ENCODE measurements at regions not wholly inside any gene's neighbourhood (a gene's known extent, or its start where the extent isn't known, plus 50 kb on each side); places are given as distances from the start of the nearest gene placed in this dataset.
"Not testable (repeated sequence)": the region's sequence is repeated elsewhere in the genome, so short reads cannot be mapped to it uniquely, and the experiment has no call there.

DNA sequence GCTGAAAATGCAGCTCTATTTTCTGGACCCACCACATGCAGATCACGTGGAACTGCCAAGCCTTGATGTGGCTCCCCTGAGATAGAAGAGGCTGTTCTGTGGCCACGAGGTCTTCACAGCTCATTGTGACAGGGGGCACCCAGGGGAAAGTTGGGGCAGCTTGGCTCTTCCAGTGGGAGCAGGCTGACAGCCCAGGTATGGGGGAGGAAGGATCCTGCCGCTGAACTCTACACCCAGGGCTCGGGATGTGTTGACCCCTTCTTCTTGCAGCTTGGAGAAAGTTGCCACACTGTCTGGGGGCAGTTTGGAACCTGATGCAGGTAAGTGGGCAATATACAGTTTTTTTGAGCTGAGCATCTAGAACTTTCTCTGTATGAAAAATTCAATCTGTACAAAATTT, 133.6 kb upstream of the PITX1 start:
- H3K4me3 ChIP-seq (ENCODE audit: low read depth, low read length) = no peak overlapping the region
- no peak for DNase-seq (ENCODE audit: low read depth)

DNA sequence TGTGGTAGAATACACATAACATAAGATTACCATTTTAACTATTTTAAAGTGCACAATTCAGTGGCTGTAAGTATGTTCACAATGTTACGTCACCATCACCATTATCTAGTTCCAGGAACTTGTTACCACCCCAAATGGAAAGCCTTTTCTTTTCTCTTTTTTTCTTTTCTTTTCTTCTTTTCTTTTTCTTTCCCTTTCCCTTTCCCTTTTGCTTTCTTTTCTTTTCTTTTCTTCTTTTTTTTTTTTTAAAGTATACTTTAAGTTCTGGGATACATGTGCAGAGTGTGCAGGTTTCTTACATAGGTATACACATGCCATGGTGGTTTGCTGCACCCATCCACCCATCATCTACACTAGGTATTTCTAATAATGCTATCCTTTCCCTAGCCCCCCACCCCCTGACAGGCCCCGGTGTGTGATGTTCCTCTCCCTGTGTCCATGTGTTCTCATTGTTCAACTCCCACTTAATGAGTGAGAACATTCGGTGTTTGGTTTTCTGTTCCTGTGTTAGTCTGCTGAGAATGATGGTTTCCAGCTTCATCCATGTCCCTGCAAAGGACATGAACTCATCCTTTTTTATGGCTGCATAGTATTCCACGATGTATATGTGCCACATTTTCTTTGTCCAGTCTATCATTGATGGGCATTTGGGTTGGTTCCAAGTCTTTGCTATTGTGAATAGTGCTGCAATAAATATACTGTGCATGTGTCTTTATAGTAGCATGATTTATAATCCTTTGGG, 131.0 kb upstream of the PITX1 start:
- DNase-seq (ENCODE audit: low read depth); H3K4me3 ChIP-seq (ENCODE audit: low read depth, low read length): not testable (repeated sequence)

DNA sequence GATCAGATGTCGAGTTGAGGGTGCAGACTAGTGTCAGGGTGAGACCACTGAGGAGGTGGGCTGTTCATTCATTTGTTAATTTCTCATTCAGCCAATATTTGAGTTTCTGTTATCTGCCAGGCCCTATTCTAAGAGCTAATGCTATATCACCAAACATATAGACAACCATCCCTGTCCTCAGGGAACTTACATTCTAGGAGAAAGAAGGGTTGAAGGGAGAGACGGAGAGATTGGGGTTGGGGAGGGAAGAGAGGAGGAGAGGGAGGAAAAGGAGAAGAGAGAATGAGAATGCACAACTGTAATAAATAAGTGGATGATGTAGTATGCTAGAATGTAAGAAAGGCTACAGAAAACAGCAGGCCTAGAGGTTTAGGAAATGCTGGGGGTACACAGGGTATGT, 129.9 kb upstream of the PITX1 start:
- no peak overlapping the region for H3K4me3 ChIP-seq (ENCODE audit: low read depth, low read length)
- no peak for DNase-seq (ENCODE audit: low read depth)

DNA sequence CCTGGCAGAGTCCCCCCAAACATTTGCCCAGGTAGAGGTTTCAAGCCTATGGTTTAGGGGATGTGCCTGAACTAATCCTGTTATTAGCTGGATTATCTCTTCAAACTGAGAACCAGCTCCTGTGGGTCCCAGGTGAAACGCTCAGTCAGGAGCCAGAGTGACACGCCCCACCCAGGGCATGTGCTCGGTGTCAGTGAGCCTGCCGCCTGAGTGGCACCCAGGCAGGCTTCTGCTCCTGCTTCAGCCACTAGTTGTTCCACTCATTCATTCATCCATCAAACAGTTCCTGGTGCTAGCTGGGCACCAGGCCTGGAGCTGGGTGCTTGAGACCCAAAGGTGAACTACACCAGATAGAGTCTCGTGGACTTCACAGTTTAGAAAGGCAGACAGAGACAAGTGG, 129.4 kb upstream of the PITX1 start:
- no peak overlapping the region for H3K4me3 ChIP-seq (ENCODE audit: low read depth, low read length)

DNA sequence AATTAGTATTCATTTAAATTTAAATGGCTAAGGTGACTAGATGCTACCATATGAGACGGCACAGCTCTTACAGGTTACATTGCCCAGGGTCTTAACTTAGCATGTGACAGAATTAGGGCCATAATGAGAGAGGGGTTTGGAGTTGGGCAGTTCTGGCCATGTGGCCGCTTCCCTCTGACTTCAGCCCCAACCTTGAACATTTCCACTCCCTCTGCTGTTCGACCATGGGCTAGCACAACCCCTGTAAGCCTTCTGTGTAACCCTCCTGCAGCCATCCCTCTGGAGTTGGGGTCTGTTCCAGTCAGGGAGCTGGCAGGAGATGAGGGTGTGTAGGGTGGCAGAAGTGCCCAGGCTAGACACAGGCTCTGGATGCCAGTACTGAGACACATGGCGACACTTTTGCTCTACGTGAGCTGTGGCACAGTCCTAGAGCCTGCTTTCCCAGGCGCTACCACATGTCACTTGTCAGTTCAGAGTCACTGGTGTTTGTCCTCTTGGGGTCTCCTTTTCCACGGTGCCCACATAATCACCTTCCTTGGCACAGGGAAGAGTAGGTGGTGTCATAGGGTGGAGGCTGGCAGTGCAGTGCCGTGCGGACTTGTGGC, 128.7 kb upstream of the PITX1 start:
- no peak for DNase-seq (ENCODE audit: low read depth)
- H3K4me3 ChIP-seq (ENCODE audit: low read depth, low read length) = no peak overlapping the region

More for the DNA sequence above, 129.4 kb upstream of the PITX1 start:
- no peak for DNase-seq (ENCODE audit: low read depth)

DNA sequence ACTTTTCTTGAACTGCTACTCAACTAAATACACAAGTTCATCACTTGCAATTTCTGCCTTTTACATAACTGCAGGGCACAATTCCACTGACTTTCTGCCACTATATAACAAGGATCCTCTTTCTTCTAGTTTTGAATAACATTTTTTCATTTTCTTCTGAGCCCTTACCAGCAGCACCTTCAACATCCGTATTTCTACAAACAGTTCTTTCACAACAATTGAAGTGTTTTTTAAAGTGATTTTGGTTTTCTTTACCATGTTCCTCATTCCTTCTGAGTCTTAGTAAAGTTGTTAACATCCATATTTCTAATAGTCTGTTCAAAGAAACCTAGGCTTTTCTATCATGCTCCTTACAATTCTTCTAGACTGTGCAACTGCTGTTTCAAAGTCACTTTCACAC, 127.2 kb upstream of the PITX1 start:
- no peak for DNase-seq (ENCODE audit: low read depth)

DNA sequence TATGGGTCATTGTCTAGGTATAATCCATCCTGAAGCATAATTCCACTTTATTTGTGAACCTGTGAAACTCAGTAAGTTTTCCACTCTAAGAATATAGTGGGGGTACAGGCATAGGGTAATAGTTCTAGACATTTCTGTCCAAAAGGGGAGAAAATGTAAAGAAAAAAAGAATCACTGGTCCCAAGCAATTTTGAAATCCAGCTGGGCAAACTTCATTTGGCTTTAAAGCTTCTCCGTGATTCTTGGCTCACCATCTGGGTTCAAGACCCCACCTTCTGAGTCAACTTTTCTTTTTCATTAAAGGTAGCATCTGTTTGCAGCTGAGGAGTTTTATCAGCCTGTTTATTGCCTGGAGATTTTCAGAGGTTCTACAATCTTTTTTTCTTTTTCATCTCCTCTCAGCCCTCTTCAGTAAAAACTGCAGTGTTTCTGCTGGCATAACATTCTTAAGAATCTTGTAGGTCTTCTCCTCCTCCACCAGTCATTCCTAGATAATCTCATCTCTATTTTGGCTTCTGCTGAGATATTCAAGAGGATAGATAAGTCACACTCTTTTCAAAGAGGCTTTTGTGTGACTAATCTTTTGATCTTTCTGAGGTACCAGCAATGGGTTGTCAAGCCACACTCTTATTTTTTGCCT, 126.1 kb upstream of the PITX1 start:
- no peak overlapping the region for H3K4me3 ChIP-seq (ENCODE audit: low read depth, low read length)
- DNase-seq (ENCODE audit: low read depth) = no peak

More for the DNA sequence above, 127.2 kb upstream of the PITX1 start:
- H3K4me3 ChIP-seq (ENCODE audit: low read depth, low read length) = no peak overlapping the region

DNA sequence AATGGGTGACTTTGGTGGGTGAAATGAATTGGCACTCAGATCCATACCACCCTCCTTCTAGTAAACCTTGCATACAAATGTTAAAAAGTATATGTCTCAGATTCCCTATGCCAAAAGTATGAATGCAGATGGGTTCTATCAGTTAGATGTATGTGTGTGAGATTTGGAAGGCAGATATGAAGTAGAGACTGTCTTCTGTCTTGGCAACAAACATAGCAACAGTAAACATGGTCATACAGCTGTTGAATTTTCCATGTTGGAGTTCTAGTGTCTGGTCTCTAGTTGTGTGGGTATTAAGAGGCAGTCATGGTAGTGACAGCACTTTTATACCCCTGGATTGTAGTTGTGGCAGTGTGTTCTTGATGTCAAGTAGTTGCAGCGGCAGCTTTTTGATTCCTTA, 125.6 kb upstream of the PITX1 start:
- DNase-seq (ENCODE audit: low read depth) = no peak
- H3K4me3 ChIP-seq (ENCODE audit: low read depth, low read length) = no peak overlapping the region

DNA sequence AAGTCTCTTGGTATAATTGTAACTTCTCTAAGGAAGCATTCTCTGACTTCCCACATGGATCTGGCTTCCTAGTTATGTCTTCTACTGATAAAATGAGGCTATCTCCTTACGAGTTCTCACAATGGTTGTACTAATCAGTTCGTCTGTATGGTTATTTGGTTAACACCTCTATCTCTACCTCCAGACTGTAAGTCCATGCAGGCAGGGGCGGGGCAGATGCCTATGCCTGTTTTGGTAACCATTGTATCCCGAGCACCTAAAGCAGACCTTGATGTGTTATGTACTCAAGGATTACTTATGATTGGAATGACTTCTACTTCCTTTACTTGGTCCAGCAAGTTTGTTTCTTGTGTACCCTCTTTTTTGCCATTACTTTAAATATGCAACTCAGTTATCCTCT, 125.0 kb upstream of the PITX1 start:
- DNase-seq (ENCODE audit: low read depth) = no peak
- H3K4me3 ChIP-seq (ENCODE audit: low read depth, low read length) = no peak overlapping the region

DNA sequence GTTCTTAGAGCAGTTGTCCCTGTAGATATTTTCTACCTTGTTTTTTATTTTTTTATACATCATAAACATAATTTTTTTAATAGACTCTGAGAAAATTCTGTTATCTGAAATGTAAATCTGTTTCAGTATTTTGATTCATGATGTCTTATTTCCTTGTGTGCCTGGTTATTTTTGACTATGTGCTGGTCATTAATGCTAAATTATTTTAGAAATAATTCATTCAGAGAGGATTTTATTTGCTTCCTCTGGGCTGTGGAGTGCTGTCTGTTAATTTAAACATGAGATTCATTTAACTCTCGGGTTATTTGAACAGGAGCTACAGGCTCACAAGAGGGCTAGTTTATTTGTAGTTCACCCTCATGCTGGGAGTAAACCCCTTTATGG, 124.3 kb upstream of the PITX1 start:
- DNase-seq (ENCODE audit: low read depth) = no peak
- no peak overlapping the region for H3K4me3 ChIP-seq (ENCODE audit: low read depth, low read length)

DNA sequence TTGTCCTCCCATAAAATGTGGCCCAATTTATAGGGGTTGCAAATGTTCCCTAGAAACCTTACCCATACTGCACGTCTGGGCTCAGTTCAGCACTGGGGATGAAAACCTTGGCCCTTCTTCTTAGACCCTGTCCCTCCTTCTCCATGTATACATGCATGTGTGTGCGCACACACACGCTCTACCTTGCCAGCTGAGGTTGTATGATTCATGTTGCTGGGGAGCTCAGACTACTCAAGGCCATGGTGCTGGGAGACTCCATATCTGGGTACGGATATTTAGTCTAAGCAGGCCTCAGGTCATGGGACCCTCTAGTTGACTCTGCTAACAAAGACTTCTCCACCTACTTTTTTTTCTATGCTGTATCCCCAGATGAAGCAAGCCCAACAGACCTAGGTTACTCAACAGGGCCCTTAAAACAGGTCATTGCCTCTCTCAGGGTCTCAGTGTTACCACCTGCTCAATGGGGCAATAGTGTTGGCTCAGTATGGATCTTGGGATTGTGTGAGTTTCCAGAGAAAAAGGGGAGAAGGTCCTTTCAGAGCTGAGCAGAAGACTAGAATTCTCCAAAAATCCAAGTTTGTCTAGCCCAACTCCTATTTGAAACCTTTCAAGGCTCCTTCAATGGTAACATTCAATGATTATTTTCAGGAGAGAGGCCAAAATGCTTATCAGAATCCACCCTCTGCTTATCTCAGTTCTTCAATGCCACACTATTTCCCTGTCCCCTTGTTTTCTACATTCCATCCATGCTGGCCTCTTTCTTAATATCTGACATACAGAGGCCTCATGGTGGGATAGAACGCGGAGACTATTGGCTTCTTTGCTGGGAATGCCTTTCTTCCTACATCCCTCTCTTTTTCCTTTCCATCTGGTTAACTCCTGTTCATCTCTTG, 123.6 kb upstream of the PITX1 start:
- no peak overlapping the region for H3K4me3 ChIP-seq (ENCODE audit: low read depth, low read length)
- DNase-seq (ENCODE audit: low read depth) = no peak

DNA sequence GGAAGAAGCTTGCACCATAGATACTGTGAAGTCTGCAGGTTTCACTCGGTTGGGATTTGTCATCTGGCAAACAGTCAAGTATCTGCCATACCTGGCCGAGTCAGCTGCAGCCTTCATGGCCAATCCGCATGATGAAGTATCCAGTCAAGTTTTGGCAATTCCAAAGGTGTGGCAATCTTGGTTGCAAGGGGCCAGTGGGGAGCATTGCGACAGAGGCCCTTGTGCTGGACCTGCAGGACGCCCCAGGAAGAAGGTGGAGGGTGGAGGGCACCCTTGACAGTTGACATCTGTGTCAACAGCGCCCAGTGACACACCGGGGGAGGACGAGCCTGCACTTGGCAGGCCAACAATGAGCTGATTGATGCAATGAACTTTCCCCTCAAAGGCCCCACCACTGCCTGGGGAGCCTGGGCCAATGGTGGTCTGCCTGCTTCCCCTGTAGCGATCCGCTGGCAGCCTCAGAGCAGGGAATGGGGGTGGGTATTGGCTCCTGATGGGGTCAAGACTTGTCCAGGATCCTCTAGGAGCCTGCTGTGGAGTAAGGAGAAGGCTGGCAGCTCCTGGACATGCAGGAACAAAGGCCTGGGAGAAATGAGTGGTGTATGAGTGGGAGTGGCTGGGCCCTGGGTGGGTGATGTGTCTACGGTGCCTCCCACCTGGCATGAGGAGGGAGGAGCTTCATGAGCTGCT, 122.8 kb upstream of the PITX1 start:
- H3K4me3 ChIP-seq (ENCODE audit: low read depth, low read length) = no peak overlapping the region
- DNase-seq (ENCODE audit: low read depth) = no peak

DNA sequence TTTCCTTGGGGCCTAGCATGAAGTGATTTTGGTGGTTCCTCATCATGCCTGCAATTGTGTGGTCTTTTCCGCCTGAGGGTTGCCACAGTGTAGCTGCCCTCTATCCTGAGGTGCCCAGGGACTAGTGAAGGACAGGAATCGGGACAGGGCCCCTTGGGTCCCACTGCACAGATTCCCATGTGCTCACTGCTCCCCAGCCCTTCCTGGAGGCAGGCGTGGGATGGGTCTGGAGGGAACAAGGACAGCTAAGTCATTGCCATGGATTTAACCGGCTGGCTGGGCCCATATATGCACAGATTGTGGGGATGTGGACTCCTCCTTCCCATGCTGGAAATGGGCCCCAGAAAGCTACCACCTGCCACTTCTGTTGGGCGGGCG, 122.3 kb upstream of the PITX1 start:
- H3K4me3 ChIP-seq (ENCODE audit: low read depth, low read length) = no peak overlapping the region
- DNase-seq (ENCODE audit: low read depth) = no peak

DNA sequence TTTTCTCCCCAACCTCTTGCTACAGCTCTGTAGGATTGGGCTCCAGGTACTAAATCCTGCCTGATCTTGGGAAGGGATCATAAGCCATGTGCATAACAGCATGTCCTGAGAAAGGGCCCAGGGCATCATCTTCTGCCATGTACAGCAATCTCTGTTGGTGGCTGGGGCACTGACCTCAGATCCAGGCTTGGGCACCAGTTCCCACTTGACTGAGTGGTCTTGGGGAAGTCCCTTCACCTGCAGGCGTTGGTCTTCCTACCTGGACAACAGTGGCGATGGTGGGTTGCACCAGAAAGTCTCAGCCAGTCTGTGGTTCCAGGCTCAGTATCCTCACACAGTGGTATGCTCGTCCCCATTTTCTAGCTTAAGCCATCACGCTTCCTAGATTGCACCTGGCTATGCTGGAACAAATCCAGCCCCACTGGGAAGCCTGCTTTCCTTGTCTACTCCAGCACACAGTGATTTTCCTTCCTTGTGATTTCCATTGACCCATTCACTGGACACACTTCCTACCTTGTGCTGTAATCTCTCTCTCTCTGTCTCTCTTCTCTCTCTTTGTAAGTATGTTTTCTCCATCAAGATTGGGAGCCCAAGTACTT, 121.7 kb upstream of the PITX1 start:
- no peak overlapping the region for H3K4me3 ChIP-seq (ENCODE audit: low read depth, low read length)
- no peak for DNase-seq (ENCODE audit: low read depth)

DNA sequence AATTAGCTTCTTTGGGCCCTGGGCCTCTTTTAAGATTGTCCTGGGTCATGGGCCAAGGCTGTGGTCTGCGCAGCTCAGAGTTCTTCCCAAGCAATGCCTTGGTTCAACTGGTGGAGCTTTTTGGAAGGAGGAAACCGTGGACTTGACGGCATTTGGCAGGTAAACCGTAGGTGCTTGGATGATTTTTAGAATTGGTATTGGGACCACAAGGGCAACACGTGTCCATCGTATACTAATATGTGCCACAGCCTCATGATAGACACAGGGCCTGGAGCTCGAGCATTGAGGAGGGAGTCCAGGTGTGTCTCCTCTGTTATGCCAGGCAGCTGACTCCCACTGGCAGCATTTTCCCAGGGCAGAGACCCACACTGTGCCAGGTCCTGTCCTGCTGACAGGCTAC, 120.9 kb upstream of the PITX1 start:
- no peak for DNase-seq (ENCODE audit: low read depth)
- no peak overlapping the region for H3K4me3 ChIP-seq (ENCODE audit: low read depth, low read length)

DNA sequence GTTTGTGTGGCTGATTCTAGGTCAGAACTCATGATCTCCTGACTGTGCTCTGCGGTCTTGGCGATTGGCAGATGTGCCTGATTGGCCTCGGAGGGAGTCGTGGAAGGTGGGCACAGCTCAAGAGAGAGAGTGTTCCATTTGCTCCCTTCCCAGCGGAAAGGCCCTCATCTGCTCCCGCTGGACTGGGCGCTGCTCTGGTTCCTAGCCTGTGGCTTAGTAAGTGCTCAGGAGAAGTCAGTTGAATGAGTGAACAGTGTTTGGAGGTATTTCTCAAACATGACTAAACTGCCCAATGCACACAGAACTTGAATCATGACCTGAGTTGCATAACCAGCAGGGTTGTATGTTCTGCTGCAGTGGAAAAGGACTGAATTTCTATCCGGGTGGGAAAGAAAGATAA, 120.2 kb upstream of the PITX1 start:
- H3K4me3 ChIP-seq (ENCODE audit: low read depth, low read length) = no peak overlapping the region
- DNase-seq (ENCODE audit: low read depth) = no peak

DNA sequence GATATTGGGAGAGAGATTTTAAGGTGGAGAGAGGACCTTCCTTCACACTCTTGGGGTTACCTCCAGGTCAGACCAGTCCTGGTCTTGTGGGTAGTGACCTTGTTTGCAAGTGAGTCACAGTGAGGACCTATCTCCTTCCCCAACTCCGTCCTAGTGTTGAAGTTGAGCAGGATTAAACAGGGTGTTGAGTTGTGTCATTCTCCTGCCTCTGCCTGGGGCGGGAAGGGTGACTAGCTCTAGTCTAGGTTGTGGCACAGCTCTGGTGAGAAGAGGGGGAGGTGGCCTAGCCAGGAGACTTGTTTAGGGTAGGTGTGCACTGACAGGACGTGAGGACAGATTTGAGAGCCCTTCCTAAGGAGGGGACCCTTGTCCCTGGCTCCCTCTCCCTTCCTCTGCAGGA, 119.6 kb upstream of the PITX1 start:
- no peak overlapping the region for H3K4me3 ChIP-seq (ENCODE audit: low read depth, low read length)
- no peak for DNase-seq (ENCODE audit: low read depth)

DNA sequence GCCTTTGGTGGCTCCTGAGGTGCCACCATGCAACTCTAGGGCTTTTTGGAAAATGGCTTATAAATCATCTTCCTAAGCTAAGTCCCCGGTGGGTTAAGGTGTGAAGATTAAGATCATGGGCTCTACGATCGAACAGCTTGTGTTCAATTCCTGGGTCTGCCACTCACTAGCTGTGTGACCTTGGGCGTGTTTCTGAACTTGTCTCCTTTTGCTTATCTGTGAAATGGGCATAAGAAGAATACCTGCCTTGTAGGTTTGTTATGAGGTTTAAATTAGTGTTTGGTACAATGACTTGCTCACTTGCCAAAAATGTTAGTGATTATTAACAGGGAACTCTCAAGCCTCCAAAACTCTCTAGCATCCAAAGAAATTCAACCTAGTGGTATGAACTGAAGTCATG, 119.2 kb upstream of the PITX1 start:
- H3K4me3 ChIP-seq (ENCODE audit: low read depth, low read length) = no peak overlapping the region
- no peak for DNase-seq (ENCODE audit: low read depth)

DNA sequence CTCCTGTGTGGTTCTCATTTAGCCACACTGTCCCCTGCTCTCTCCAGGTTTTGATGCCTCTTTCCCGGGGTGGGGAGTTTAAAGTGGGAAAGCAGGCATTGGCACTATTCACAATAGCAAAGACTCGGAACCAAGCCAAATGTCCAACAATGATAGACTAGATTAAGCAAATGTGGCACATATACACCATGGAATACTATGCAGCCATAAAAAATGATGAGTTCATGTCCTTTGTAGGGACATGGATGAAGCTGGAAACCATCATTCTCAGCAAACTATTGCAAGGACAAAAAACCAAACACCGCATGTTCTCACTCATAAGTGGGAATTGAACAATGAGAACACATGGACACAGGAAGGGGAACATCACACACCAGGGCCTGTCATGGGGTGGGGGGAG, 117.6 kb upstream of the PITX1 start:
- not testable (repeated sequence) for H3K4me3 ChIP-seq (ENCODE audit: low read depth, low read length); DNase-seq (ENCODE audit: low read depth)

Data from skeletal muscle cell (primary cell).